AG04449 (cell line): ENCODE measurements at regions not wholly inside any gene's neighbourhood (a gene's known extent, or its start where the extent isn't known, plus 50 kb on each side); places are given as distances from the start of the nearest gene placed in this dataset.

ENCODE experiments used
- CTCF ChIA-PET: fragments of 350-600 bp; formaldehyde crosslinking; extraction: SDS; loops from one replicate; lab custom pipeline; 2021; ENCODE audit warnings: antibody characterized with exemption; lab: Yijun Ruan, JAX
- POLR2A ChIA-PET: fragments of 400-600, 350-600 bp; formaldehyde crosslinking; extraction: SDS; loops from one replicate; lab custom pipeline; 2020; ENCODE audit warnings: antibody characterized with exemption, inconsistent platforms; lab: Yijun Ruan, JAX
- DNase-seq: peaks from one replicate; pipeline ENCODE4 v3.0.0-alpha.2; 2010; ENCODE audit warnings: low read depth, low spot score
- H3K4me3 ChIP-seq: 2 replicates; pipeline ENCODE4 v1.5.1; 2011; ENCODE audit warnings: low read depth, mild to moderate bottlenecking, control low read depth, low read length
- CTCF ChIP-seq: IDR thresholded peaks from one replicate; pipeline ENCODE4 v1.5.1; 2011; ENCODE audit warnings: mild to moderate bottlenecking, moderate library complexity, low read length, control low read depth, inconsistent platforms; ENCODE audit not compliant: insufficient read depth; ENCODE audit errors: missing control alignments

- ChIA-PET CTCF (interaction anchor here (0.9 to 1.3 kb wide), 2 partner anchors 13 to 17 kb away, joined by 3 to 4 read pairs; no protein-coding TSS in a partner anchor), POLR2A (no interaction called here)
- no peak overlapping the region for H3K4me3 ChIP-seq
- DNase-seq = no peak
- TF ChIP-seq CTCF = no peak
Observed at GRCh38 chr14:58833634-58834378, 196.0 kb downstream of the DACT1 start.

GRCh38 chr14:58836303-58836974 lies 198.7 kb downstream of the DACT1 start:
- TF ChIP-seq CTCF = no peak
- POLR2A ChIA-PET = no interaction called here
- no peak overlapping the region for H3K4me3 ChIP-seq
- no peak for DNase-seq
- CTCF ChIA-PET = interaction anchor here (1.7 kb wide), 1 partner anchor 9 kb away, joined by 7 read pairs; no protein-coding TSS in a partner anchor

GRCh38 chr14:58839233-58839632 lies 201.5 kb downstream of the DACT1 start:
- TF ChIP-seq CTCF = no peak
- CTCF ChIA-PET = no interaction called here
- no peak for DNase-seq
- H3K4me3 ChIP-seq = no peak overlapping the region
- POLR2A ChIA-PET = no interaction called here

GRCh38 chr14:58844544-58844943 lies 206.8 kb downstream of the DACT1 start:
- ChIA-PET CTCF (no interaction called here), POLR2A (no interaction called here)
- no peak overlapping the region for H3K4me3 ChIP-seq
- DNase-seq = no peak
- no peak for TF ChIP-seq CTCF

- no peak overlapping the region for H3K4me3 ChIP-seq
- DNase-seq = no peak
- no peak for TF ChIP-seq CTCF
- ChIA-PET POLR2A (no interaction called here), CTCF (no interaction called here)
Observed at GRCh38 chr14:58846682-58847465, 209.1 kb downstream of the DACT1 start.
